H9 (cell line): ENCODE measurements at regions not wholly inside any gene's neighbourhood (a gene's known extent, or its start where the extent isn't known, plus 50 kb on each side); places are given as distances from the start of the nearest gene placed in this dataset.

Source experiments
- DNase-seq: peaks from one replicate; pipeline ENCODE4 v3.0.0-alpha.2; 2017
- H2AFZ ChIP-seq: one replicate; pipeline ENCODE4 v1.6.1; 2013; ENCODE audit warnings: mild to moderate bottlenecking, low read length, control low read depth, moderate library complexity
- H2AK5ac ChIP-seq: 2 replicates; pipeline ENCODE4 v1.6.1; 2013; ENCODE audit warnings: low read length, control low read depth, mixed read lengths; ENCODE audit not compliant: insufficient read length
- H2BK120ac ChIP-seq: one replicate; pipeline ENCODE4 v1.6.1; 2013; ENCODE audit warnings: low read depth, mild to moderate bottlenecking, low read length, control low read depth, inconsistent platforms; ENCODE audit not compliant: poor library complexity, severe bottlenecking
- H2BK12ac ChIP-seq: 2 replicates; pipeline ENCODE4 v1.6.1; 2013; ENCODE audit warnings: low read length, control low read depth, mixed read lengths, low read depth; ENCODE audit not compliant: insufficient read length
- H2BK15ac ChIP-seq: 2 replicates; pipeline ENCODE4 v1.6.1; 2013; ENCODE audit warnings: low read depth, low read length, control low read depth
- H2BK20ac ChIP-seq: one replicate; pipeline ENCODE4 v1.6.1; 2013; ENCODE audit warnings: low read depth, mild to moderate bottlenecking, low read length, control low read depth, inconsistent platforms; ENCODE audit not compliant: poor library complexity, severe bottlenecking
- H2BK5ac ChIP-seq: 2 replicates; pipeline ENCODE4 v1.6.1; 2013; ENCODE audit warnings: low read length, control low read depth, mixed read lengths; ENCODE audit not compliant: insufficient read length
- H3K14ac ChIP-seq: 2 replicates; pipeline ENCODE4 v1.6.1; 2013; ENCODE audit warnings: low read length, control low read depth; ENCODE audit not compliant: insufficient read depth
- H3K18ac ChIP-seq: 2 replicates; pipeline ENCODE4 v1.6.1; 2013; ENCODE audit warnings: low read depth, mild to moderate bottlenecking, mixed read lengths, low read length, control low read depth; ENCODE audit not compliant: insufficient read length
- H3K23ac ChIP-seq: 2 replicates; pipeline ENCODE4 v1.6.1; 2013; ENCODE audit warnings: low read length, control low read depth, mixed read lengths, low read depth; ENCODE audit not compliant: insufficient read length
- H3K23me2 ChIP-seq: 2 replicates; pipeline ENCODE4 v1.6.1; 2013; ENCODE audit warnings: low read depth, mild to moderate bottlenecking, mixed read lengths, low read length, control low read depth; ENCODE audit not compliant: insufficient read length, poor library complexity, severe bottlenecking
- H3K27ac ChIP-seq: 2 replicates; pipeline ENCODE4 v1.5.1; 2013; ENCODE audit warnings: low read length, control low read depth, mixed read lengths, low read depth; ENCODE audit not compliant: insufficient read length
- H3K27me3 ChIP-seq: 2 replicates; pipeline ENCODE4 v1.6.1; 2013; ENCODE audit warnings: low read length, control low read depth, inconsistent platforms; ENCODE audit not compliant: insufficient read depth
- H3K4ac ChIP-seq: 2 replicates; pipeline ENCODE4 v1.6.1; 2013; ENCODE audit warnings: low read depth, mild to moderate bottlenecking, control low read depth, inconsistent platforms, low read length, moderate library complexity
- H3K4me1 ChIP-seq: 2 replicates; pipeline ENCODE4 v1.6.1; 2013; ENCODE audit warnings: low read length, control low read depth, inconsistent platforms; ENCODE audit not compliant: insufficient read depth
- H3K4me2 ChIP-seq: 2 replicates; pipeline ENCODE4 v1.6.1; 2013; ENCODE audit warnings: low read length, control low read depth, mixed read lengths; ENCODE audit not compliant: insufficient read length, insufficient read depth
- H3K56ac ChIP-seq: 2 replicates; pipeline ENCODE4 v1.6.1; 2013; ENCODE audit warnings: low read depth, mild to moderate bottlenecking, mixed read lengths, low read length, control low read depth; ENCODE audit not compliant: insufficient read length
- H3K79me1 ChIP-seq: 2 replicates; pipeline ENCODE4 v1.6.1; 2013; ENCODE audit warnings: low read depth, mild to moderate bottlenecking, moderate library complexity, low read length, control low read depth, inconsistent platforms; ENCODE audit not compliant: insufficient read depth, poor library complexity, severe bottlenecking
- H3K79me2 ChIP-seq: 2 replicates; pipeline ENCODE4 v1.6.1; 2013; ENCODE audit warnings: low read length, control low read depth, inconsistent platforms; ENCODE audit not compliant: insufficient read depth
- H3K9ac ChIP-seq: 2 replicates; pipeline ENCODE4 v1.6.1; 2013; ENCODE audit warnings: low read length, control low read depth, mixed read lengths; ENCODE audit not compliant: insufficient read length; ENCODE audit errors: extremely low read depth
- H3K9me3 ChIP-seq: one replicate; pipeline ENCODE4 v1.6.1; 2013; ENCODE audit warnings: low read depth, low read length, inconsistent platforms; ENCODE audit not compliant: control insufficient read depth
- H3T11ph ChIP-seq: one replicate; pipeline ENCODE4 v1.6.1; 2013; ENCODE audit warnings: mild to moderate bottlenecking, low read length, control low read depth, inconsistent platforms
- H4K20me1 ChIP-seq: one replicate; pipeline ENCODE4 v1.6.1; 2013; ENCODE audit not compliant: control insufficient read depth, insufficient read length, insufficient read depth
- H4K5ac ChIP-seq: 2 replicates; pipeline ENCODE4 v1.6.1; 2013; ENCODE audit warnings: low read depth, mild to moderate bottlenecking, mixed read lengths, low read length, control low read depth; ENCODE audit not compliant: insufficient read length
- H4K8ac ChIP-seq: replicated peaks from 2 replicates; pipeline ENCODE4 v1.6.1; 2013; ENCODE audit warnings: low read length, control low read depth, mixed read lengths, low read depth; ENCODE audit not compliant: insufficient read length
- H4K91ac ChIP-seq: 2 replicates; pipeline ENCODE4 v1.6.1; 2013; ENCODE audit warnings: low read depth, mild to moderate bottlenecking, moderate library complexity, mixed read lengths, low read length, control low read depth; ENCODE audit not compliant: insufficient read length
- H3K27ac Mint-ChIP-seq, 3 experiments: 2 replicates in 2 of 3; 3 replicates in 1 of 3; pipeline ENCODE4 v1.8.0; 2020 to 2021; ENCODE audit warnings: mixed read lengths in 3 of 3, mild to moderate bottlenecking in 1 of 3, moderate library complexity in 1 of 3
- H3K27me3 Mint-ChIP-seq: 2 replicates; pipeline ENCODE4 v1.8.0; 2021; ENCODE audit warnings: low read depth, mild to moderate bottlenecking, moderate library complexity, mixed read lengths
- H3K36me3 Mint-ChIP-seq, 3 experiments: 2 replicates in 2 of 3; 3 replicates in 1 of 3; pipeline ENCODE4 v1.8.0; 2020 to 2021; ENCODE audit warnings: low read depth in 3 of 3, mixed read lengths in 3 of 3; ENCODE audit not compliant: insufficient read depth in 1 of 3
- H3K4me1 Mint-ChIP-seq, 2 experiments: 2 replicates each; pipeline ENCODE4 v1.8.0; 2020; ENCODE audit warnings: mixed read lengths in 2 of 2
- H3K4me3 Mint-ChIP-seq, 2 experiments: 2 replicates in 1 of 2; 3 replicates in 1 of 2; pipeline ENCODE4 v1.8.0; 2020 to 2021; ENCODE audit warnings: mild to moderate bottlenecking in 2 of 2, mixed read lengths in 2 of 2, moderate library complexity in 1 of 2
- H3K9me3 Mint-ChIP-seq, 2 experiments: 2 replicates in 1 of 2; 3 replicates in 1 of 2; pipeline ENCODE4 v1.8.0; 2020; ENCODE audit warnings: mild to moderate bottlenecking in 2 of 2, mixed read lengths in 2 of 2, moderate library complexity in 1 of 2
- WGBS: extraction: QIAGEN DNeasy Blood & Tissue Kit; methylation state at CpG from one replicate; pipeline ENCODE4 v1.1.7; 2013; ENCODE audit warnings: missing lambda C conversion rate, low lambda C conversion rate, mixed read lengths; ENCODE audit not compliant: insufficient read length; ENCODE audit errors: extremely low coverage; 5-methylcytosine and 5-hydroxymethylcytosine counted together
- TF ChIP-seq, protein P1 (sequence below): fragments of 200-600 bp; sonication (generic); conservative IDR thresholded peaks from 3 replicates; pipeline ENCODE4 v1.8.0; 2021; ENCODE audit warnings: antibody characterized with exemption, mild to moderate bottlenecking

DNA sequence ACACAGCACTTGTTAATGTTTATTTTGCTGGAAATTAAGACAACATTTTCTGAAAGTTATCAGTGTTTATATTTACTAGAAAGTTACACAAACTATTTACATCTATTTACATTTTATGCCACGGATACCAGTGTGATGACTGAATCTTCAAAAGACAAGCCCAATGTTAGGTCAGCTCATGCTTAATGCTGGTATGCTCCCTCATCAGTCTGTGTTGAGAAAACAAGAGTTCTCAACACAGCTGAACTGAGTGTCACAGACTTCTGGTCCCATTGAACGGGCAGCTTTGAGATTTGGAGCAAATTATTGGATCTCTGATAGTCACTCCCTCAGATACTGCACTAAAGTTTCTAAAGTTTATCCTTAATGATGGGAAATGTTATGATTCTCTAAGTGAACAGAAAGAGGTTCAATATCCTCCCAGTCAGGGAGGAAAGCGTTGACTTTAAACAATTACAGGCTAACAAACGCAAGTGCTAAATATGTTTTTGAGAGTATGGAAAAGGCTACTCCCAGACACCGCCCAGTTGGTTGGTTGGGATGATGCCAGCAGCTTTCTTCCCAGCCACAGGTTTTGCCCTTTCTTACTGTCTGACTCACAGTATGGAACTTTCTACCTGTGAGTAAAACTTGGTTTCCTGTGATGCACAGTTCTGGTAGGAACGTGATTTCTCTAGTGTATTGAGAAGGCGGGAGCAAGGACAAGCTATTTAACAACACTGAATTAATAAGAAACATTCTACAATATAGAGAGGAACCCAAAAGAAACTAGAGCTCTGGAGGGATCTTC, 1293.6 kb upstream of the TENM3 start:
- DNase-seq = no peak
- H3K36me3 Mint-ChIP-seq = peaks cover 0 to 5% (median 4%) of the 10 kb centered on the region in 3 experiments; a peak in 2 of 7 replicates
- Histone ChIP-seq H3K4me2 (no peak overlapping the region), H2BK12ac (no peak overlapping the region), H3K9me3 (no peaks in the 10 kb centered on the region), H3K79me1 (no peaks in the 10 kb centered on the region), H4K20me1 (no peaks in the 10 kb centered on the region), H2BK5ac (no peak overlapping the region), H3K79me2 (no peaks in the 10 kb centered on the region), H4K5ac (no peak overlapping the region), H3K4me1 (no peaks in the 10 kb centered on the region), H3K23ac (no peak overlapping the region), H4K8ac (no peak overlapping the region), H3K4ac (no peak overlapping the region), H2AK5ac (no peak overlapping the region), H3K27me3 (no peaks in the 10 kb centered on the region), H3K23me2 (no peaks in the 10 kb centered on the region), H3T11ph (no peak overlapping the region), H3K18ac (no peak overlapping the region), H2BK20ac (no peak overlapping the region), H3K9ac (no peak overlapping the region), H3K27ac (no peak overlapping the region), H3K14ac (no peak overlapping the region), H2BK120ac (no peak overlapping the region), H2BK15ac (no peak overlapping the region), H4K91ac (no peak overlapping the region), H3K56ac (no peak overlapping the region), H2AFZ (no peak overlapping the region)
- peaks cover 15 to 16% of the 10 kb centered on the region in 2 experiments for H3K4me1 Mint-ChIP-seq
- peaks cover 0 to 6% of the 10 kb centered on the region in 2 experiments; a peak in 3 of 5 replicates for H3K9me3 Mint-ChIP-seq
- WGBS = no CpG with 5 or more reads among the region's 7 CpGs
- no peaks in the 10 kb centered on the region for H3K27me3 Mint-ChIP-seq
- H3K4me3 Mint-ChIP-seq = no peak overlapping the region
- H3K27ac Mint-ChIP-seq = no peak overlapping the region
- TF ChIP-seq, protein P1, sequence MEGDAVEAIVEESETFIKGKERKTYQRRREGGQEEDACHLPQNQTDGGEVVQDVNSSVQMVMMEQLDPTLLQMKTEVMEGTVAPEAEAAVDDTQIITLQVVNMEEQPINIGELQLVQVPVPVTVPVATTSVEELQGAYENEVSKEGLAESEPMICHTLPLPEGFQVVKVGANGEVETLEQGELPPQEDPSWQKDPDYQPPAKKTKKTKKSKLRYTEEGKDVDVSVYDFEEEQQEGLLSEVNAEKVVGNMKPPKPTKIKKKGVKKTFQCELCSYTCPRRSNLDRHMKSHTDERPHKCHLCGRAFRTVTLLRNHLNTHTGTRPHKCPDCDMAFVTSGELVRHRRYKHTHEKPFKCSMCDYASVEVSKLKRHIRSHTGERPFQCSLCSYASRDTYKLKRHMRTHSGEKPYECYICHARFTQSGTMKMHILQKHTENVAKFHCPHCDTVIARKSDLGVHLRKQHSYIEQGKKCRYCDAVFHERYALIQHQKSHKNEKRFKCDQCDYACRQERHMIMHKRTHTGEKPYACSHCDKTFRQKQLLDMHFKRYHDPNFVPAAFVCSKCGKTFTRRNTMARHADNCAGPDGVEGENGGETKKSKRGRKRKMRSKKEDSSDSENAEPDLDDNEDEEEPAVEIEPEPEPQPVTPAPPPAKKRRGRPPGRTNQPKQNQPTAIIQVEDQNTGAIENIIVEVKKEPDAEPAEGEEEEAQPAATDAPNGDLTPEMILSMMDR = no peak
